GM21515 (cell line): ENCODE measurements at regions not wholly inside any gene's neighbourhood (a gene's known extent, or its start where the extent isn't known, plus 50 kb on each side); places are given as distances from the start of the nearest gene placed in this dataset.

Experiments
- ATAC-seq: cut with Tn5 transposase; IDR thresholded peaks from one replicate; pipeline ENCODE4 v1.9.1; 2021; ENCODE audit not compliant: unreplicated experiment

GRCh38 chr15:62816342-62817069 is 226.0 kb upstream of the TPM1 start:
- ATAC-seq: no peak

DNA sequence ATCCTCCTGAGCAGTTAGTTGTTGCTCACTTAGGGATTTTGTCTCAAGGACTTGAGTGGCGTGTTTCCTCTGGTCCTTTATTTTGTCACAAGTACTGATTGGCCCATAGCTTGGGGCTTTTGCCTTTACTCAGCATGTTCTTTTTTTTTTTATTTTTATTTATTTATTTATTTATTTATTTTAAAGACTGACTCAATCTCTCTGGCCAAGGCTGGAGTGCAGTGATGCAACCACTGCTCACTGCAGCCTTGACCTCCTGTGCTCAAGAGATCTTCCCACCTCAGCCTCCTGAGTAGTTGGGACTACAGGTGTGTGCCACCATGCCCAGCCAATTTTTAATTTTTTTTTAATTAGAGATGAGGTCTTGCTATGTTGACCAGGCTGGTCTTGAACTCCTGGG is 223.9 kb upstream of the TPM1 start:
- no peak for ATAC-seq

GRCh38 chr15:62821384-62822131 is 221.0 kb upstream of the TPM1 start:
- no peak for ATAC-seq

GRCh38 chr15:62822228-62822627 is 220.3 kb upstream of the TPM1 start:
- ATAC-seq: no peak

DNA sequence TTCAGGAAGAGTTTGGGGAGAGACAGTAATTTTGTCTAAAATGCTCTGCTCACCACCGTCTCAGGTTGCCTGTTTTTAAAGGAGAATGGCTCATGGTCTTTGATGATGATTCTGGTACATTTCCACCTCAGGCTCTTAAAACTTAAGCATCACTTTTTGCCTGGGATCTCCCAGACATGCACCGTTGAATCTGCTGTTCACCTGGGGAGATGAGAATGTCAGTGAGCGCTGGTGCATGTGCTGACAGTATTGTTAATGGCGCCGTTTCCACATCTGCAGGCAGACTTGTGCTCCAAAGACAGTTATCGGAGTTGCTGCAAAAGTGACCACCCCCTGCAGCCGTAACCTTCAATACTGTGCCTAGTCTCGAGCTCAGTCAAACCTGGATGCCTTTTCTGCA is 219.0 kb upstream of the TPM1 start:
- ATAC-seq: no peak

DNA sequence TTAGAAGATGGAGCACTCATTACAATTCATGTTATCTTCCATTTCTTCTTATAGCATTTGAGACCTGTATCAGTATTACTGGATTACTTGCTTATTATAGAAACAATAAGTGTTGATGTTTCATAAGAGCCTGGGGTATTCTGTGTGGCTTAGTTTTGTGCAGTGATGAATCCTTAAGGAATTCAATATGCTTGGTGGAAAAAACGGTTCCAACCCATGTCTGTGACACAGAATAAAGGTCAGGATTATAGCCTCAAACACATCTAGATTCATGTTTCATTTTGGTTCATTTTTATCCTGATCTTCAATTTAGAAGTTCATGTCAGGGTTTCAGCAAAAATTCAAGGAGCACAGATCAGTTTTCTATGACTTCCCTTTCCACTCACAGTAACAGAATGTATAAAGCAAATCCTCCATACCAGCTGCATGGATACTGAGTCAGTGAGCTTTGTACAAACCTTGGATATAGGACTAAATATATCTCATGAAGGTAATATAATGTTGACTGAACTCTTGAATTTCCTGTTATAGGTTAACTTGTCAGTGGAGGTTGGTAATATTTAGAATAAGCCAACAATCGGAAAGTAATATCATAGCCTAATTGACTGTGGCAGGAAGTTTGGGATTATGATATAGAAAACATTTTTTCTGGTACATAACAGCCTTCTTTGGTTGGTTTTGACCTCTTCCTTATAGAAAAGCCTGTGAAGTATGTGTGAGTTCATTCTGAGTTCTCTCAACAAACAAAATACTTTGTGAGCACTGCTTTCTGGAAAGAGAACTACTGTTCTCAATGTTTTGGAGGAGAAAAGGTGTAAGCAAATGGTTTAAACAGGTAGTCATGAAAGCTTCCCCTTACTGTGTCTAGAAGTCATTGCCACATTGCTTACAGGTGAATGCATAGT is 218.2 kb upstream of the TPM1 start:
- no peak for ATAC-seq

GRCh38 chr15:62825191-62825590 is 217.4 kb upstream of the TPM1 start:
- no peak for ATAC-seq

DNA sequence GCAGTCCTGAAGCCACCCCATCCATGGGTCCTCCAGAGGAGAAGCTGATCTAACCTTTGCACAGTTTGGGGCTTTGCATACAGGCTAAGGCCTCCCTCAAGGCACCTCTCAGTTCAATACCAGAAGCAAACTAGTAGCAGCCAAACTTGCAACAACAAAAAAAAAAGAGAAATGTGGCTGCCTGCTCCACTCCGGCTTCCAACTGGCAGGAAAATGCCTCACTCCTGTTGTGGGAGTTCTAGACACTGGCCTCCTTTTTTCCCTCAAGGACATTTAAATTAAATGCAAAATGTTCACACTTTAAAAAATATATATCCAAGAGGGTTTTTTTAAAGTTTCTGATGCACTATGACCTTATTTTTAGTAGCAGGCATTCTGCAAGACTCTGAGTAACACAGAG is 216.0 kb upstream of the TPM1 start:
- ATAC-seq: no peak

DNA sequence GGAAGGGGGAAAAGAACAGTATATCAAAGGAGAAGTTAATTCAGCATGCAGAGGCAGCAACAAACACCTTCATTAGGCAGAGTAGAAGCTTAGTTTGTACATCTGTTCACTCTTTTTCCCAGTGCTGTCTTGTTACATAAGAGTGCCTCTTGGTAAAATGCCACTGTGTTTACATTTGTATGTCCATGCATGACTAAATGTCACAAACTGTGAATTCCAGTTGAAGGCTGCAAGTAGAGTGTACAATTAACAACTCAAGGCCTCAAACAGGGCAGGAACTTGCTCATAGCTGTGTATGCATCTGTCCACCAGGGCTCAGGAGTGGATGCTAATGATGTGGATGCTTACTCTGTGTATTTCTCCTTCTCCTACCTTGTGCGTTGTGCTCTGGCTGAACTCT is 214.2 kb upstream of the TPM1 start:
- no peak for ATAC-seq

DNA sequence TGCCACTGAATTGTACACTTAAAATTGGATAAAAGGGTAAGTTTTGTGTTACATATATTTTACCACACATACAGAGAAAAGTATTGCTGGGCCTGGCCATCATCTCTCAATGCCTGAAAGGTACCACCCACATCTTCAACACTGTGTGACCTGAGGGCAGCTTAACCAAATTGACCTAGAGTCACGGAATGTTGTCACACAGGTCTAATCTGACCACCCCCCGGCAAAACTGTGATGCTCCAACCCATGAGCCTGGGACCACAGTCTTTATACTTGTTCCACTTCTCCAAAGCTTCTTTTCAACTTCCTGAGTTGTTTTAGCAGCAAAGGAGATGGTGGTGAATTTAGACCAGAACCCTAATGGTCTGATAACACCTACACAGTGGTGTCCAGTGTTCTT is 210.3 kb upstream of the TPM1 start:
- ATAC-seq: no peak

- ATAC-seq: no peak
Observed at GRCh38 chr15:62833646-62834045, 208.9 kb upstream of the TPM1 start.

GRCh38 chr15:62834686-62835329 is 207.7 kb upstream of the TPM1 start:
- ATAC-seq: no peak

DNA sequence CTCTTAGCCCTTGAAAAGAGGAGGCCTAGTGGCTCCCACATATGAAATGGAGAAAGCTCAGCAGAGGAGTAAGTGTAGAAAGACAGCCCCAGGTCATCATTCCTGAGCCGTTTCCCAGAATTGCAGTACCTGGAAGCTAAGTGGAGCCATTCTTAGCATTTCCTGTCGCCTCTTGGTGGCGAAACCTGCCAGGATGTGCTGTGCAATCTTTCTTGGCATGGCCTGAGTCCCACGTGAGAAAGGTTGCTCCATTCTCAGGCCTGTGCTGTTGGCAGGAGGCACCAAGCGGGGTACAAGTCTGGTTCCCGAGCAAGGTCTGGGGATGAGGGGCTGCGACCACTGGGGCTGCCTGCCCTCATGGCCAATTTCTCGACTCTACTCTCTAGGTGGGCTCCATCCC is 207.2 kb upstream of the TPM1 start:
- ATAC-seq: no peak

DNA sequence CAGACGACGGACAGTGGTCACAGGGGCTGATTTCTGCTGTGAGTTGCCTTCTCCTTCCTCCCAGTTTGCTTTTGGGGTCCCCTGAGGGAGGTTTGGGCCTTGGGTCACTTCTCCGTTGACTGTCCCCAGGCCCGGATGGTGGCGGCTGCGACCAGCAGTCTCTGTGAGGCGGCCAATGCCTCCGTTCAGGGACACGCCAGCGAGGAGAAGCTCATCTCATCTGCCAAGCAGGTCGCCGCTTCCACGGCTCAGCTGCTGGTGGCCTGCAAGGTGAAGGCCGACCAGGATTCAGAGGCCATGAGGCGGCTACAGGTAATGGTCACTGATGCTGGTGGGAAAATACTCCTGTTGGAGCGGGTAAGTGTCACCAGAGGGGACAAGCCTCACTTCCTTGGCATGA is 206.8 kb upstream of the TPM1 start:
- ATAC-seq: no peak

DNA sequence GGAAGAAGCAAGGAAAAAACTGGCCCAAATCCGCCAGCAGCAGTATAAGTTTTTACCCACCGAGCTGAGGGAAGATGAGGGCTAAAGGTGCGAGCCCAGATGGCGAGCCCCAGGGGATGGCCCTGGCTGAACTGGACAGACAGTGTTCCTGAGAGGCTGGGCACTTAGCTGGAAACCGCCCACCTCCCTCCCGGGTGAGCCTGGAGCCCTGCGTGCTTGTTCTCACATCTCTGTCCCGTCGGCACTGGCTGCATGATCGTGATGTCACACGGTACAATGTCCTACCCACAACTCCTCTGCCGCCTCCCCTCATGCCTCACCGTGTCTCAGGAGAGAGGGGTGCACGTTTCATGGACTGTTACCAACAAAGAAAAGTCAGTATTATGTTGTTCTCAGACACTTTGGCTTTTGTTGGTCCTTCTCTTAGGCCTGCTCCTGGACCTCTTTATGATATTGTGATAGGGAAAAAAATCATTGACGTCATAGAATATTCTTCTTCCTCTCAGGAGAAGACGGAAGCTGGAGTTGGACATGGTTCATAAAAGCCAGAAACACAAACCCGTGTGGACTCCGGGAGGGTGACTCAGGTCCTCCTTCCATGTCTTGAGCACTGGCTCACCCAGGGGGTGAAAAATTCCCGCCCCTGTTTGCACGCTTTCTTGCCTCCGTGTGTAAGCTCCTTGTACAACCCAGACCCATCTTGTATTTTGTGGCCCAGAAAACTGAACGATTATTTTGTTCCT is 201.8 kb upstream of the TPM1 start:
- no peak for ATAC-seq

GRCh38 chr15:62841269-62841628 is 201.3 kb upstream of the TPM1 start:
- no peak for ATAC-seq

DNA sequence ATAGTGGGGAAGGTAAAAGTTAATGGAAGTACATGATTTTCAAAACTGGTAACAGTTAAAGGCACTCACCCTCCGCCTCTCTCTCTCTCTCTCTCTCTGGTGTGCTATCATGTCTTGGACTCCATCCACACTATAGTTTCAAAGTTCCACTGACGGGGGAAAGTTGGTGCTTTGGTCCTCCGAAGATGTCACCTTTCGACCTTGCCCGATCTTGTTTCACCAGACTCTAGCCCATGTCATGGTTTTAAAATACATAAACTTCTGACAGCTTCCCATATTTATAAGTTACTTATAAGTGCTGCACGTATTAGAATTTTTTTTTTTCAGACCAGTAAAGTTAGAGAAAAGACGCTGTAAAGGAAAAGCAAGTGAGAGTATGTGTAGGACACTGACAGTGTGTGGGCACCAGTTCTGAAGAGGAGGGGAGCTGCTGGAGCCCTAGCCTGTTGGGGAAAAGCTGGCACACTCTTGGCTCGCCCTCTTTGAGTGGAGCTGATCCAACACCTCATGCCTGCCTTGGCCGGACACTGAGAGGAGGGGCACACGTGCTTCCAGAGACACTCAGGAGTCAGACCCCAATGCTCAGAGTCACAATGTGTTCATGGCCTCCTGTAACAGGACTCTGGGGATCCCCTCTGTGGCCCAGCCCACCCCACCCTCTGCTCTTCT is 200.5 kb upstream of the TPM1 start:
- no peak for ATAC-seq

- ATAC-seq: no peak
Observed at GRCh38 chr15:62843311-62843710, 199.2 kb upstream of the TPM1 start.

DNA sequence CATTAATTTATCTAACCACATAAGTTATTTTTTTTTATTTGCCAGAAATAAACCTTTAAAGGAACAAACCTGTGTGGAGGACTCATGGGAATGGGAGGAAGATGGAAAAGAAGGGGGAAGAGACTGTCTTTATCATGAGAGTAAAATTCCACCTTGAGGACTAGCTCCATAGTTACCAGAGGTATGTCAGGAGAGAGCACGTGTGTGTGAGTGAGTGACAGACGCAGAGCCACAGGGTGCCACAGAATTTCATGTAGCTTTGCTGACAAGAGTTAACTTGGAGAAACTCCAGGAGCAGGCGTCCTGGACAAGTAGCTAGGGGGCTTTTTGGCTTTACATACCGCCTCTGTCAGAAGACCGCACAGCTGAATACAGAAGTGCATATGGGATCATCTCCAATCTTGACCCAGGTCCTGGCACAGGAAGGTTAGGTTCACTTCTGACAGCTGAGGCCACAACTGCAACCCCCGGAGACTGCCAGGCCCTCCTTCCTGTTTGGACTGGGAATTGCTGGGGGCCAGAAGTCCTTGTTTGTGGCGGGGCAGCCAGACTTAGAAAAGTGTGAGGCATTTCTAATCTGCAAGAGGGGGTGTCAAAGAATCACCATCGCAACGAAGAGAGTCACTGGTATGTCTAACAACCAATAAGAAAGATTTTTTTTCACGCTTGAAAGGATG is 197.8 kb upstream of the TPM1 start:
- ATAC-seq: no peak
